Stimulated activated effector memory CD8-positive, alpha-beta T cell treated with anti-CD3 and anti-CD28 coated beads, Interleukin-12 subunit alpha, Interleukin-12 subunit beta, amount 100 ng/mL, for 72 hours (primary cell): ENCODE measurements at regions not wholly inside any gene's neighbourhood (a gene's known extent, or its start where the extent isn't known, plus 50 kb on each side); places are given as distances from the start of the nearest gene placed in this dataset.
"Not testable (repeated sequence)": the region's sequence is repeated elsewhere in the genome, so short reads cannot be mapped to it uniquely, and the experiment has no call there.

Experiments used
- ATAC-seq: fragments of 150-1000 bp; cut with Tn5 transposase; 2 replicates; pipeline ENCODE4 v1.10.0; 2021
- DNase-seq, 2 donors: peaks; one replicate each; pipeline ENCODE4 v3.0.0; 2021 to 2022; ENCODE audit warnings: low spot score in 2 of 2
- H3K27ac Mint-ChIP-seq: one replicate; pipeline ENCODE4 v1.8.0; 2022; ENCODE audit warnings: mild to moderate bottlenecking, mixed read lengths
- H3K36me3 Mint-ChIP-seq: one replicate; pipeline ENCODE4 v1.8.0; 2022; ENCODE audit warnings: mild to moderate bottlenecking, mixed read lengths
- H3K4me1 Mint-ChIP-seq: one replicate; pipeline ENCODE4 v1.8.0; 2022; ENCODE audit warnings: mixed read lengths
- H3K4me3 Mint-ChIP-seq: one replicate; pipeline ENCODE4 v1.8.0; 2022; ENCODE audit warnings: mild to moderate bottlenecking, mixed read lengths
- H3K9me3 Mint-ChIP-seq: one replicate; pipeline ENCODE4 v1.8.0; 2022; ENCODE audit warnings: mixed read lengths

DNA sequence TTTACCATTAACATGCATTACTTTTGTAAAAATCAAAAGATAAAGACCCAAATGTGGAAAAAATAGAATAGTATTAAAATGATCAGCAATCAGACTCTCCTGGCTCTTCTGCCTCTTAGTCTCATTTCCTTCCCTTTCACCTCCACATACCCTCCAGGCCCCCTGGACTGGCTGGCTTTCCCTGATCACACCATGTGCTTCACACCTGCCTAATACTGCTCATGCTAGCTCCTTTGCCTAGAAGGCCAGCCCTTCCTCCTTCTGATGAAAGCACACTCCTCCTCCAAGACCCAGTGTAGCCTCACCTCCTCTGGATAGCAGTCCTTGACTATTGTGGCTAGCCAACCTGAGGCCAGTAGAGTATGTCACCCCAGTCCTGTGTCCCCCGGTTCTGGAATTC is 182.0 kb upstream of the HEY2 start:
- Mint-ChIP-seq H3K9me3 (no peaks in the 10 kb centered on the region), H3K36me3 (no peaks in the 10 kb centered on the region), H3K27ac (no peak overlapping the region), H3K4me1 (no peaks in the 10 kb centered on the region), H3K4me3 (no peak overlapping the region)
- ATAC-seq (no peak), DNase-seq (no peak)

DNA sequence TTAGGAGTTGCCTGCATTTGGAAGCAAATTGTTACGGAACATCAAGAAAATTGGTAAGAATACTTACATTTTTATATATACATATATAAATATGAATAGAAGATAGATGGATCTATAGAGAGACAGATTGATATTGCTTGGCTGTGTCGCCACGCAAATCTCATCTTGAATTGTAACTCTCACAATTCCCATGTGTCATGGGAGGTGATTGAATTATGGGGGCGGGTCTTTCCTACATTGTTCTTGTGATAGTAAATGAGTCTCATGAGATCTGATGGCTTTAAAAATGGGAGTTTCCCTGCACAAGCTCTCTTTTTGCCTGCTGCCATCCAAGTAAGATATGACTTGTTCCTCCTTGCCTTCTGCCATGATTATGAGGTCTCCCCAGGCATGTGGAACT is 180.8 kb upstream of the HEY2 start:
- Mint-ChIP-seq H3K36me3 (no peaks in the 10 kb centered on the region), H3K27ac (no peak overlapping the region), H3K4me1 (no peaks in the 10 kb centered on the region), H3K4me3 (no peak overlapping the region), H3K9me3 (no peaks in the 10 kb centered on the region)
- ATAC-seq, result no peak
- DNase-seq, result no peak

DNA sequence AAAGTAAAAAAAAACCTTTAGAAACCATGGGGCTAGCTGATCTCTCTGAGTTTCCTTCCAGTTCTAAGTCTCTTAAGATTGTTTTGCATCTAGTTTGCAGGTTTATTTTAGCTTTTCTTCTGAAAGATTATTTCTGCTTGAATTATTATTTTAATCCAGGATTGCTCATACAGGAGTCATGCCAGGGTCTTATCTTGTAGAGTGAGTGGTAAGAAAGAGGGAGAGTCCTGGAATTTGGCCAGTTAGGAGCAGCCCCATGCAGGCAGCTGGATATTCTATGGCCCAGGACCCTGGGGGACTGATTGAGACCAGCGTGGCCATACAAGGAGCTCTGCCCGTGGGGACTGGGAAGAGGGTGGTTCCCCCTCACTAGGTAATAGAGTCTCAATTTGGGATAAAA is 178.9 kb upstream of the HEY2 start:
- no peaks in the 10 kb centered on the region for H3K4me1 Mint-ChIP-seq
- no peaks in the 10 kb centered on the region for H3K9me3 Mint-ChIP-seq
- DNase-seq (no peak), ATAC-seq (no peak)
- no peaks in the 10 kb centered on the region for H3K36me3 Mint-ChIP-seq
- H3K27ac Mint-ChIP-seq, result no peak overlapping the region
- no peak overlapping the region for H3K4me3 Mint-ChIP-seq

DNA sequence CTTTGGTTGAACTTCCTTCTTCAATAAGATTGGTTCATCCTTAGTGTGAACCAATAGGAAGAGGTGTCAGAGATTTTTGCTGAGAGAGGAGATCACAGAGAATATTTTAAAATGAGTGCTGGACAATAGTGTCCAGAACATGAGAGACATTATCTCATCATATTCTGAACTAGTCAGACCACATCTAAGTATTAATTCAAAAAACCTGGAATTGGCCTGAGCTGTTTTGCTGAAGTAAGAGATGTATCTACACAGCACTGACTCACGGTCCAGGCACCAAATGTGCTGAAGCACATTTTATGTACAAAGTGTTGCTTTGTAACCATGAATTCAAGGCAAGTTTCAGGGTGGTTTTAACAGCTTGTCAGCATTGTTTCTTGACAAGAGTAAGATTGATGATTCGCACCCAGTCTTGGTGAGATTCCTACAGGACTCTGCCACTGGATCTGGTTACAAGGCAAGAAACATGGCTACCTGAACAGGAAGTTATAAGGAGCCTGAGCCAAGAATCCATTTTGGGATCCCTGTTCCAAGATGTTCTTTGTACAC is 178.2 kb upstream of the HEY2 start:
- no peak overlapping the region for H3K4me3 Mint-ChIP-seq
- H3K9me3 Mint-ChIP-seq, result no peaks in the 10 kb centered on the region
- H3K36me3 Mint-ChIP-seq, result no peaks in the 10 kb centered on the region
- no peaks in the 10 kb centered on the region for H3K4me1 Mint-ChIP-seq
- no peak for DNase-seq
- H3K27ac Mint-ChIP-seq, result no peak overlapping the region
- ATAC-seq, result no peak

DNA sequence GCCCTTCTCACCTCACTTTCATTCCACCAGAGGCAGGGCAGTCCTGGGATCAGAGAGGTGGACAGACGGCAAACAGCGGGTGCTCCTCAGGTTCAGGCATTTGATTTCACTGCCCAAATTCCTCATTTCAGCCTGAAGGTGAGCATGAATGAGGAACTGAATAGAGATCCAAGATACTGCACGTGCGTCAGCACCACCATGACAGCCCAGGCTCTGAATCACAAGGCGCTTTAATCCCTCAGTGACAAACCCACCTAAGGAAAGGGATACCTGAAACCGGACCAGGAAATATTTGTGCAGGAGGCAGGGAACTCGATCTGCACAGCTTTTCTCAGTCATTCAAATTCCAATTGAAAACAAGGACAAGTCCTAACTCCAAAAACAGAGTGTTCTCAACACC is 174.8 kb upstream of the HEY2 start:
- Mint-ChIP-seq H3K4me1 (no peaks in the 10 kb centered on the region), H3K4me3 (no peak overlapping the region), H3K36me3 (no peaks in the 10 kb centered on the region), H3K27ac (no peak overlapping the region), H3K9me3 (no peaks in the 10 kb centered on the region)
- DNase-seq (no peak), ATAC-seq (no peak)

DNA sequence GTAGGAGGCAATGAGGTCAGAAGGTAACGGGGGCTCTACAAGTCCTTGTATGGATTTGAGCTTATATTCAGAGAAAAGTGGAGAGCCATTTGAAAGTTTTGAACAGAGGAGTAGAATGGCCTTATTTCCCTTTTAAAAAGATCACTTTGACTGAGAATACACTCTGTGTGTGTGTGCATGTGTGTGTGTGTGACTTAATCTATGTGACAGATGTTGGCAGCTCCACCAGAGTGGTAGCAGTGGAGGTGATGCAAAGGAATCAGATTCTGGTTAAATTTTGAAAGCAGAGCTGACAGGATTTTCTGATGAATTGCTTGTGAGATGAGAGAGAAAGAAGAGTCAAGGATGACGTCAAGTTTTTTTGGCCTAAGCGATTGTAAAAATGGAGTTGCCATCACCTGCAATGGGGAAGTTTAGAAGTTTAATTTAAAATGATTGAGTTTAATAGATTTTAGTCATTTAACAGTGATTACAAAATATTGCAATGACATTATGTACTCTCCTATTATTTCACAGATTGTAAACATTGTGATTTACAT is 172.2 kb upstream of the HEY2 start:
- Mint-ChIP-seq H3K36me3 (no peaks in the 10 kb centered on the region), H3K4me1 (no peaks in the 10 kb centered on the region), H3K27ac (no peak overlapping the region), H3K4me3 (no peak overlapping the region), H3K9me3 (no peaks in the 10 kb centered on the region)
- ATAC-seq (no peak), DNase-seq (no peak)

DNA sequence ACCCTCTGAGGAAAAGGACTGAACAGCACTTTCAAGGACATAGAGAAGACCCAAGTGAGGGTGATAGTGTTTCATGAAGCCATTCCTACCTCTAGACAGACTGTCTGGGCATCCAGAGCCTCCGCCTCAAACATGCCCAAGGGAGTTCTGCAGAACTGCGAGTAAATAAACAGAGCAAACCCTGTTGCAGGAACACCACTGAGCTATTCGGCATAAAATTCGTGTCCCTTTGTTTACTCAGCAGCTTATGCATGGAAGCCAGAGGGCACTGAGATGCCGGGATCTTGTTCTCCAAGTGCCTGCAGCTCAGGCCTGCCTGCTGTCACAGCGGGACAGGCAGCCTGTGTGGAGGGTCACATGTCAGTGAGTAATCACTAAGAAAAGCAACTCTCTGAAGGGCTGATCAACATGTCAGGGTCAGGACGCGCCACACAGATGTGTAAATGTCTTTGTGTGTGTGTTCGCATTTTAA is 164.9 kb upstream of the HEY2 start:
- no peak for ATAC-seq

DNA sequence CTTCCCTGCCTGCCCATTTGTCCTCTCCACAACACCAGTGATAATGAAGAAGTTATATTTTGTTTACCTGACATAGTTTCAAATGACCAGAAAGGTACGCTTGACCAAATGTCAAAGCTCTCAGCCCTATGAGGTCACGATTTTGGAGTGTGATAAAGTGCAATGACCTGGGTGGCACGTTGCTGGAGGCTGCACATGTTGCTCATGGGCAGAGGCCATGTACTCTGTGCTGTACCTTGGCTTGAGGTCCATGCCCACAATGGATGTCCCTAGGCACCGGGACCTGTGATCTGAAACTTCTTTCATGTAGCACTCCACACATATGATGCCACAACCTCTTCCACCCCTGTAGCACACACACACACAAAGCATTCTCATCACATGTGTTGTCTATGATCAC is 164.0 kb upstream of the HEY2 start:
- no peak overlapping the region for H3K4me3 Mint-ChIP-seq
- H3K27ac Mint-ChIP-seq, result no peak overlapping the region
- H3K4me1 Mint-ChIP-seq, result no peaks in the 10 kb centered on the region
- H3K36me3 Mint-ChIP-seq, result no peaks in the 10 kb centered on the region
- H3K9me3 Mint-ChIP-seq, result no peaks in the 10 kb centered on the region
- ATAC-seq (no peak), DNase-seq (no peak)

More for the DNA sequence above, 164.9 kb upstream of the HEY2 start:
- Mint-ChIP-seq H3K27ac (no peak overlapping the region), H3K36me3 (no peaks in the 10 kb centered on the region), H3K9me3 (no peaks in the 10 kb centered on the region), H3K4me3 (no peak overlapping the region), H3K4me1 (no peaks in the 10 kb centered on the region)
- DNase-seq, result no peak

DNA sequence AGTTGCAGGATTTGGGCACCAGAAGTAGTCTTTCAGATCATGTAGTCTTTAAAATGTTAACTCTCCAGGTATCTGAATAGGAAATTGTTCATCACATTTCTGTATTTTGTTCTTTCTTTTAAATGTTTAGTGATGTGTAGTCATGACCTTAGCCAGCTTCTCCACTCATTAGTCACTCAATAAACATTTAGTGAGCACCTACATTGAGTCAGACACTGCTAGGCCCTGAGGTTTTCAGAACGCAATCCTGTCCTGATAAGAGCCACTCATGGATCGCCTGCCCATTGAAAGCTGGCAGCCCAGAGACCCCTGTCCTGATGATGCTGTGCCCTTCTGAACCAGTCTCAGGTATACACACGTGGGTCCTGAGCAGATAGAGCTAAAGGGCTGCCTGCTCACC is 163.4 kb upstream of the HEY2 start:
- ATAC-seq, result no peak
- Mint-ChIP-seq H3K4me3 (no peak overlapping the region), H3K36me3 (no peaks in the 10 kb centered on the region), H3K27ac (no peak overlapping the region), H3K4me1 (no peaks in the 10 kb centered on the region), H3K9me3 (no peaks in the 10 kb centered on the region)
- DNase-seq, result no peak

DNA sequence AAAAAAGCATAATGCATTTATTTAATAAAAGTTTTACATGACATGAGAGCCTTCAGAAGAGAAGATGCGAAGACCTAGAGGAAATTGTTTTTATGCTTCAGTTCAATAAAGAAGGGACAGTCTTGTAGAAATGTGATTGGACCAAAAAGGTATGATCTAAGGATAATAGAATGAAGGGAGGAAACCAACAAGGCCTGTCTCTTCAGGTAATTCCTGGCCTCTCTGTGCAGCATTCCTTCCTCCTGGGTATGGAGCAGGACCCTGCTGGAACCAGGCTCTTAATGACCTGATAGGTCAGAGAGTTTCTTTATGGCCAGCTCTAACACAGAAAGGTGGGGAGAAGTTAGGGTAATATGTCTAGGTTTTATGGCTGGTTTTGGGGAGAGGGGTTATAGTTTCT is 162.8 kb upstream of the HEY2 start:
- ATAC-seq (no peak), DNase-seq (no peak)
- Mint-ChIP-seq H3K9me3 (no peaks in the 10 kb centered on the region), H3K27ac (no peak overlapping the region), H3K36me3 (no peaks in the 10 kb centered on the region), H3K4me3 (no peak overlapping the region), H3K4me1 (no peaks in the 10 kb centered on the region)

DNA sequence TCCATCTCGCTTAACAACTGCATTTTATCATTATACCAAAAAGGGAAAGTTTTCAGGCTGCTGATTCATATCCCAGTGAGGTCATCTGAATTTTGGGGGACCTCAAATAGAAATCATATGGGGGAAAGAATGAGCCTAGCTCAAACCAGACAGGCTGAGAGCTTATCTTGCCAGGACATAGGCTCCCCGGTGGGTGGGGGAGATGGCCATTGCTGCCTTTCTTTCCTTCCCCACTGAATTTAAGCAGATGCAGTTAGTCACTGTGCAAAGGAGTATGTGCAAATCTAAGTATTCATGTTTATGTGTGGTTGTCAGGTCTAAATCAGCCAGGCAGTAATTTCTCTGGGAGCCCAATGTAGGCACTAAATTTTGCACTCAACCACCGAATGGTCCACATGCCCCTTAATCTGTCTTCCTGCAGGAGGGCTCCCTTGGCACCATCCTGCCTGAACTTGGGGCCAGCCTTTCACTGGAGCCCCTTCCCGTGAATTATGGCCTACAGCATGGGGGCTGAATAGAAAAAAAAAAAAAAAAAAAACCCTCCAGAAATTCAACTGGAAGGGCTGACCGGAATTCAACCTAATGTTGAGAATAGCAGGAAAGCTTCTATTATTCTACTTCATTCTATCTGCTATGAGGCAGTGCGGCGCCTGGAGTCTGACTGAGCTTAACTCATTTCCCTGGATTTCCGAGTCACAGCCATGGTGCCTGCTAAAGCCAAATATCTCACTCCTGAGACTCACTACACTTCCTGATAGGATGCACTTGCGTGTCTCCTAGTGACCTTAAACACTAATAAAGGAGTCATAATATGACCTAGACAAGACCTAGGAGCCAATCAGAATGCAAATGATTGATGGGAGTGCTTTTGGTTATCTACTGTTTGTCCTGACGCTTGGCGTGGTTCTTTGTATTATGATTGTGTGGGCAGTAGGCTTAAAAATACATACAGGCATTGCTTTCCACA is 161.5 kb upstream of the HEY2 start:
- H3K4me1 Mint-ChIP-seq, result no peaks in the 10 kb centered on the region
- no peaks in the 10 kb centered on the region for H3K9me3 Mint-ChIP-seq
- ATAC-seq (no peak), DNase-seq (no peak)
- no peak overlapping the region for H3K27ac Mint-ChIP-seq
- no peak overlapping the region for H3K4me3 Mint-ChIP-seq
- no peaks in the 10 kb centered on the region for H3K36me3 Mint-ChIP-seq

DNA sequence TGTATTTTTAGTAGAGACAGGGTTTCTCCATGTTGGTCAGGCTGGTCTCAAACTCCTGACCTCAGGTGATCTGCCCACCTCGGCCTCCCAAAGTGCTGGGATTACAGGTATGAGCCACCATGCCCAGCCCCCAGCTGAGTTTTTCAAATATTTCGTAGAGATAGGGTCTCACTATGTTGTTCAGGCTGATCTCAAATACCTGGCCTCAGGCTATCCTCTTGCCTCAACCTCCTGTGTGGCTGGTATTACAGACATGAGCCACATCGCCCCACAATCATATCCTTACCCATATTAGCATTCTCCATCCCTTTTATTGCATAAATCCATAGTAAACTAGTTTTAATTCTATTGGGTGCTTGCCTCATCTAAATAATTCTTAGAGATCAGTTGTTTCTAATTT is 157.6 kb upstream of the HEY2 start:
- H3K9me3 Mint-ChIP-seq, H3K36me3 Mint-ChIP-seq, DNase-seq, H3K27ac Mint-ChIP-seq, ATAC-seq, H3K4me1 Mint-ChIP-seq, H3K4me3 Mint-ChIP-seq: not testable (repeated sequence)

DNA sequence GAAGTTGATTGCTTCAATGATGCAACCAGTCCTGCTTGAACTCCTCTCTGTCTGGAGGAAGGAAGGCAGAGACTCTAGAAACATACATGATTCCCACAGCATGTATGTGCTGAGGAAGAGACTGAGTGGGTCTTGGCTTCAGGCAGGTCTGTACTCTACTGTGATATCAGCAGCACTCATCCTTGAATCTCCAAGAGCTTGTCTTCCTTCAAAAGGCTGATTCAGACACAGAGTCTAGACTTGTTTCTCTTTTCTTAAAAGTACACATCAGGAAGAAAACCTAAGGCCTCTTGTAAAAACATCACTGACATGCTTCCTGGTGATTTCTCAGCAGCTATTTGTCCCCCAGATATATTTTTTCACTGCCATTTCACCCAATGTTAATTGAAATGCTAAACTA is 155.7 kb upstream of the HEY2 start:
- H3K27ac Mint-ChIP-seq, result no peak overlapping the region
- H3K36me3 Mint-ChIP-seq, result no peaks in the 10 kb centered on the region
- ATAC-seq, result no peak
- no peak for DNase-seq
- H3K4me3 Mint-ChIP-seq, result no peak overlapping the region
- H3K4me1 Mint-ChIP-seq, result no peaks in the 10 kb centered on the region
- H3K9me3 Mint-ChIP-seq, result no peaks in the 10 kb centered on the region

DNA sequence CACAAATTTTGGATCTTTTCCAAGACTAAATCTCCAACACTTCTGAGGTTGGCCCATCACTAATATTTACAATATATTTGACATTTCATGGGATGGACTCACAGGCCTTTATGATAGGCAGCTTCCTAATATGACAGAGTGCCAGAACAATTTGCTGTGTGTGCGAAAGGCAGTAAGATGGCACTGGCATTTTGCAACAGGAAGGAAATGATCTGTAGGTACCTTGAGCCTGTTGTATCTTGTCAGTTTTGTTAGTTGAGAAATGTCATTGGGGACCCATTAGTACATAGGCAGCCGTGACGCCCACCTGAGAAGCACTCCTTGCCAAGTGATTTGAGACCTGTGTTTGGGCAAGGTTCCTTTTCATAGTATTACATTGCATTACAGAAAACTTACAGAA is 153.4 kb upstream of the HEY2 start:
- no peak for ATAC-seq
- H3K4me1 Mint-ChIP-seq, result no peaks in the 10 kb centered on the region
- no peaks in the 10 kb centered on the region for H3K36me3 Mint-ChIP-seq
- no peak overlapping the region for H3K4me3 Mint-ChIP-seq
- no peaks in the 10 kb centered on the region for H3K9me3 Mint-ChIP-seq
- DNase-seq, result no peak
- no peak overlapping the region for H3K27ac Mint-ChIP-seq

DNA sequence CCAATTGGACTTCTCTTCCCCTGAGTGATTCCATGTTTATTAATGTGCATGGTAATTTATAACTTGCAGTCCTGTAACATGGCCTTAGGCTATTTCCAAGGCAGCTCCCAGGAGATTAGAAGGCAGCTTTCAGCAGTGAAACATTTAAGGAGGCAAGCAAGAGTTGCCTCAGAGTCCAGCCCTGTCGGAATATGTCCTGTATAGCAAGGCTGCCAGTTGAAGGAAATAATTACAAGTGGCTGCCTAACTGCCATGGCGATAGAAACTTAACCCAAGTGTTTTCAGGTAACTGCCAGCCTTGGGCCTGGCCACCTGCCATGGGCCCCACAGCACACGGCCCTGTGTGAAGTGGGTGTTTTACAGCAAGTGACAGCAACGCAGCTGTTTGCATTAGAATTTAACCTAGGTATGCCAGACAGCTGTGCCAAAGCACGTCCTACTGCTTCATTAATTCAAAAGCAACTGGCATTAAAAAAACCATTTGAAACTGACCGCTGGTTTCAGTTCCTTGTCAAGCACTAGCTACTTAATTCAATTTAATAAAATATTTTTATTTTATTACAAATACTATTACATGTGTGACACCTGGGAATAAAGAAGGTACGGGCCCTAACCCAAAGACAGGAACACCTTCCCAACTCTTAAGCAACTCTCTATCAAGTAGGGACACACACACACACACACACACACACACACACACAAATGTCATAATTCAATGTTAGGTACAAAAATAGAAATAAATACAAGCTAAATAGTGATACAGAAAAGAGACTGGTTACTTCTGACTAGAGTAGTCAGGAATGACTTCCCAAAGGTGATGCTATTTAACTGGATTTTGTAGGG is 151.8 kb upstream of the HEY2 start:
- Mint-ChIP-seq H3K9me3 (no peaks in the 10 kb centered on the region), H3K4me1 (no peaks in the 10 kb centered on the region), H3K27ac (no peak overlapping the region), H3K36me3 (no peaks in the 10 kb centered on the region), H3K4me3 (no peak overlapping the region)
- ATAC-seq, result no peak
- DNase-seq, result no peak
